ENCODE measurements at regions not wholly inside any gene's neighbourhood (a gene's known extent, or its start where the extent isn't known, plus 50 kb on each side); places are given as distances from the start of the nearest gene placed in this dataset.

- no peaks in the 10 kb centered on the region for H3K9me3 ChIP-seq
- no peaks in the 10 kb centered on the region for H3K27me3 ChIP-seq (replicated peaks; ENCODE audit: insufficient read depth)
- H3K4me3 ChIP-seq = no peak overlapping the region
- TF ChIP-seq, protein P1, sequence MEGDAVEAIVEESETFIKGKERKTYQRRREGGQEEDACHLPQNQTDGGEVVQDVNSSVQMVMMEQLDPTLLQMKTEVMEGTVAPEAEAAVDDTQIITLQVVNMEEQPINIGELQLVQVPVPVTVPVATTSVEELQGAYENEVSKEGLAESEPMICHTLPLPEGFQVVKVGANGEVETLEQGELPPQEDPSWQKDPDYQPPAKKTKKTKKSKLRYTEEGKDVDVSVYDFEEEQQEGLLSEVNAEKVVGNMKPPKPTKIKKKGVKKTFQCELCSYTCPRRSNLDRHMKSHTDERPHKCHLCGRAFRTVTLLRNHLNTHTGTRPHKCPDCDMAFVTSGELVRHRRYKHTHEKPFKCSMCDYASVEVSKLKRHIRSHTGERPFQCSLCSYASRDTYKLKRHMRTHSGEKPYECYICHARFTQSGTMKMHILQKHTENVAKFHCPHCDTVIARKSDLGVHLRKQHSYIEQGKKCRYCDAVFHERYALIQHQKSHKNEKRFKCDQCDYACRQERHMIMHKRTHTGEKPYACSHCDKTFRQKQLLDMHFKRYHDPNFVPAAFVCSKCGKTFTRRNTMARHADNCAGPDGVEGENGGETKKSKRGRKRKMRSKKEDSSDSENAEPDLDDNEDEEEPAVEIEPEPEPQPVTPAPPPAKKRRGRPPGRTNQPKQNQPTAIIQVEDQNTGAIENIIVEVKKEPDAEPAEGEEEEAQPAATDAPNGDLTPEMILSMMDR (IDR thresholded peaks at IDR 0.05) = no peak
- no peaks in the 10 kb centered on the region for H3K36me3 ChIP-seq
- DNase-seq (ENCODE audit: low spot score) (no peak), ATAC-seq (ENCODE audit: insufficient number of reproducible peaks, low FRiP score, low read depth) (no peak)
- H3K4me1 ChIP-seq (ENCODE audit: control insufficient read depth in 1 of 2, low read depth in 2 of 2) = no peaks in the 10 kb centered on the region
- H3K27ac ChIP-seq = no peak overlapping the region
Observed at GRCh38 chr20:6238421-6238820, 115.6 kb upstream of the FERMT1 start.

DNA sequence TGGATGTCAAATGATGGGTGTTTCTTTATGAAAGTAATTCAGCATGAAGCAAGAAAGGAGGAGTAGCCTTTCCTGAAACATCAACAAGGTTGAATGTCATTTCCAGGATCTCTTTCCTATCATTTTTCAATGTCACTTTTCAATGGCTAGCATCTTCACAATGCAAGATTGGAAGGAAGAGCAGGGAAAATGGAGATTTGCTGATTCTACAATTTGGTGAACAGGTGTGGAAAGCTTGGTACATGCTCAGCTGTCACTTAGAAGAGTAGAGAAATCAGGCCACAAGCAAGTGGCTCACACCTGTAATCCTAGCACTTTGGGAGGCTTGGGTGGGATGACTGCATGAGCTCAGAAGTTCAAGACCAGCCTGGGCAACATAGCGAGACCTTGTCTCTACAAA is 112.7 kb upstream of the FERMT1 start:
- DNase-seq (ENCODE audit: low spot score) = no peak
- Histone ChIP-seq H3K9me3 (no peaks in the 10 kb centered on the region), H3K36me3 (no peaks in the 10 kb centered on the region), H3K27me3 (replicated peaks; ENCODE audit: insufficient read depth) (no peaks in the 10 kb centered on the region), H3K27ac (no peak overlapping the region), H3K4me1 (ENCODE audit: control insufficient read depth in 1 of 2, low read depth in 2 of 2) (no peaks in the 10 kb centered on the region), H3K4me3 (no peak overlapping the region)
- TF ChIP-seq, protein P1 (IDR thresholded peaks at IDR 0.05) = no peak
- ATAC-seq (ENCODE audit: insufficient number of reproducible peaks, low FRiP score, low read depth) = no peak

GRCh38 chr20:6232436-6232835 is 109.6 kb upstream of the FERMT1 start:
- Histone ChIP-seq H3K27me3 (replicated peaks; ENCODE audit: insufficient read depth) (no peaks in the 10 kb centered on the region), H3K4me1 (ENCODE audit: control insufficient read depth in 1 of 2, low read depth in 2 of 2) (no peaks in the 10 kb centered on the region), H3K27ac (no peak overlapping the region), H3K36me3 (no peaks in the 10 kb centered on the region), H3K9me3 (no peaks in the 10 kb centered on the region), H3K4me3 (no peak overlapping the region)
- no peak for ATAC-seq (ENCODE audit: insufficient number of reproducible peaks, low FRiP score, low read depth)
- DNase-seq (ENCODE audit: low spot score) = no peak
- TF ChIP-seq, protein P1 (IDR thresholded peaks at IDR 0.05) = no peak

- no peaks in the 10 kb centered on the region for H3K27me3 ChIP-seq (replicated peaks; ENCODE audit: insufficient read depth)
- TF ChIP-seq, protein P1 (IDR thresholded peaks at IDR 0.05) = no peak
- H3K4me1 ChIP-seq (ENCODE audit: control insufficient read depth in 1 of 2, low read depth in 2 of 2) = no peaks in the 10 kb centered on the region
- no peaks in the 10 kb centered on the region for H3K36me3 ChIP-seq
- no peak overlapping the region for H3K27ac ChIP-seq
- ATAC-seq (ENCODE audit: insufficient number of reproducible peaks, low FRiP score, low read depth) (no peak), DNase-seq (ENCODE audit: low spot score) (no peak)
- no peak overlapping the region for H3K4me3 ChIP-seq
- no peaks in the 10 kb centered on the region for H3K9me3 ChIP-seq
Observed at GRCh38 chr20:6231556-6231955, 108.7 kb upstream of the FERMT1 start.

- Histone ChIP-seq H3K9me3 (peaks cover 2% of the 10 kb centered on the region), H3K36me3 (no peaks in the 10 kb centered on the region), H3K27me3 (replicated peaks; ENCODE audit: insufficient read depth) (no peaks in the 10 kb centered on the region)
Observed at GRCh38 chr20:6228302-6228843, 105.5 kb upstream of the FERMT1 start.

More at GRCh38 chr20:6228302-6228843, 105.5 kb upstream of the FERMT1 start:
- DNase-seq (ENCODE audit: low spot score) (no peak), ATAC-seq (ENCODE audit: insufficient number of reproducible peaks, low FRiP score, low read depth) (no peak)
- Histone ChIP-seq H3K27ac (no peak overlapping the region), H3K4me3 (no peak overlapping the region), H3K4me1 (ENCODE audit: control insufficient read depth in 1 of 2, low read depth in 2 of 2) (no peaks in the 10 kb centered on the region)
- TF ChIP-seq, protein P1 (IDR thresholded peaks at IDR 0.05) = no peak
